ENCODE measurements at regions not wholly inside any gene's neighbourhood (a gene's known extent, or its start where the extent isn't known, plus 50 kb on each side); places are given as distances from the start of the nearest gene placed in this dataset.

GRCh38 chr10:108771106-108771505 is 1152.2 kb downstream of the XPNPEP1 start:
- no peak overlapping the region for H3K4me3 ChIP-seq (ENCODE audit: control insufficient read depth in 1 of 7, extremely low read depth in 1 of 7, insufficient read depth in 4 of 7, low read depth in 2 of 7, low read length in 6 of 7)
- H3K27ac ChIP-seq (ENCODE audit: insufficient read depth in 1 of 2, low read depth in 1 of 2, low read length in 2 of 2, poor library complexity in 1 of 2, severe bottlenecking in 2 of 2), result no peak overlapping the region
- no peaks in the 10 kb centered on the region for H3K4me1 ChIP-seq (ENCODE audit: control extremely low read depth in 1 of 4, control insufficient read depth in 4 of 4, insufficient read depth in 4 of 4, low read length in 3 of 4)
- no peaks in the 10 kb centered on the region for H3K9me3 ChIP-seq (ENCODE audit: control extremely low read depth in 1 of 5, control insufficient read depth in 4 of 5, insufficient read depth in 2 of 5, low read depth in 1 of 5, low read length in 4 of 5)
- DNase-seq, result no peak
- no peaks in the 10 kb centered on the region for H3K36me3 ChIP-seq (ENCODE audit: control insufficient read depth in 4 of 4, insufficient read depth in 4 of 4, low read length in 3 of 4)
- ChIA-PET CTCF (no interaction called here), POLR2A (no interaction called here)
- peaks cover 0 to 2% (median 0%) of the 10 kb centered on the region in 5 experiments for H3K27me3 ChIP-seq (replicated peaks in 2 of 5; ENCODE audit: control insufficient read depth in 4 of 5, insufficient read depth in 5 of 5, low read length in 4 of 5)

- no CpG with 5 or more reads among the region's 1 CpG for WGBS (ENCODE audit: insufficient coverage)
- DNase-seq, result no peak
- CTCF ChIA-PET, result no interaction called here
These were observed 1157.5 kb downstream of the XPNPEP1 start for GRCh38 chr10:108765794-108766193.

GRCh38 chr10:108757946-108758345 is 1165.4 kb downstream of the XPNPEP1 start:
- 63% methylated on average over 1 of the region's 1 CpG for WGBS (ENCODE audit: insufficient coverage)
- H3K9me3 ChIP-seq (ENCODE audit: control extremely low read depth in 1 of 5, control insufficient read depth in 4 of 5, insufficient read depth in 2 of 5, low read depth in 1 of 5, low read length in 4 of 5), result no peaks in the 10 kb centered on the region
- no peaks in the 10 kb centered on the region for H3K36me3 ChIP-seq (ENCODE audit: control insufficient read depth in 4 of 4, insufficient read depth in 4 of 4, low read length in 3 of 4)
- POLR2A ChIA-PET, result no interaction called here
- H3K27ac ChIP-seq (ENCODE audit: insufficient read depth in 1 of 2, low read depth in 1 of 2, low read length in 2 of 2, poor library complexity in 1 of 2, severe bottlenecking in 2 of 2), result no peak overlapping the region
- DNase-seq, result no peak
- no peak overlapping the region for H3K4me3 ChIP-seq (ENCODE audit: control insufficient read depth in 1 of 7, extremely low read depth in 1 of 7, insufficient read depth in 4 of 7, low read depth in 2 of 7, low read length in 6 of 7)
- no peaks in the 10 kb centered on the region for H3K27me3 ChIP-seq (replicated peaks in 2 of 5; ENCODE audit: control insufficient read depth in 4 of 5, insufficient read depth in 5 of 5, low read length in 4 of 5)
- CTCF ChIA-PET, result no interaction called here
- H3K4me1 ChIP-seq (ENCODE audit: control extremely low read depth in 1 of 4, control insufficient read depth in 4 of 4, insufficient read depth in 4 of 4, low read length in 3 of 4), result no peaks in the 10 kb centered on the region

More at GRCh38 chr10:108765794-108766193, 1157.5 kb downstream of the XPNPEP1 start:
- POLR2A ChIA-PET, result no interaction called here
- no peaks in the 10 kb centered on the region for H3K27me3 ChIP-seq (replicated peaks in 2 of 5; ENCODE audit: control insufficient read depth in 4 of 5, insufficient read depth in 5 of 5, low read length in 4 of 5)
- no peaks in the 10 kb centered on the region for H3K36me3 ChIP-seq (ENCODE audit: control insufficient read depth in 4 of 4, insufficient read depth in 4 of 4, low read length in 3 of 4)
- no peak overlapping the region for H3K4me3 ChIP-seq (ENCODE audit: control insufficient read depth in 1 of 7, extremely low read depth in 1 of 7, insufficient read depth in 4 of 7, low read depth in 2 of 7, low read length in 6 of 7)
- H3K4me1 ChIP-seq (ENCODE audit: control extremely low read depth in 1 of 4, control insufficient read depth in 4 of 4, insufficient read depth in 4 of 4, low read length in 3 of 4), result no peaks in the 10 kb centered on the region
- H3K9me3 ChIP-seq (ENCODE audit: control extremely low read depth in 1 of 5, control insufficient read depth in 4 of 5, insufficient read depth in 2 of 5, low read depth in 1 of 5, low read length in 4 of 5), result no peaks in the 10 kb centered on the region
- H3K27ac ChIP-seq (ENCODE audit: insufficient read depth in 1 of 2, low read depth in 1 of 2, low read length in 2 of 2, poor library complexity in 1 of 2, severe bottlenecking in 2 of 2), result no peak overlapping the region

- CTCF ChIA-PET, result no interaction called here
- POLR2A ChIA-PET, result no interaction called here
- H3K36me3 ChIP-seq (ENCODE audit: control insufficient read depth in 4 of 4, insufficient read depth in 4 of 4, low read length in 3 of 4), result no peaks in the 10 kb centered on the region
- no peak overlapping the region for H3K4me3 ChIP-seq (ENCODE audit: control insufficient read depth in 1 of 7, extremely low read depth in 1 of 7, insufficient read depth in 4 of 7, low read depth in 2 of 7, low read length in 6 of 7)
- no peak overlapping the region for H3K27ac ChIP-seq (ENCODE audit: insufficient read depth in 1 of 2, low read depth in 1 of 2, low read length in 2 of 2, poor library complexity in 1 of 2, severe bottlenecking in 2 of 2)
- no peaks in the 10 kb centered on the region for H3K9me3 ChIP-seq (ENCODE audit: control extremely low read depth in 1 of 5, control insufficient read depth in 4 of 5, insufficient read depth in 2 of 5, low read depth in 1 of 5, low read length in 4 of 5)
- 80% methylated on average over 1 of the region's 1 CpG for WGBS (ENCODE audit: insufficient coverage)
- DNase-seq, result no peak
- H3K4me1 ChIP-seq (ENCODE audit: control extremely low read depth in 1 of 4, control insufficient read depth in 4 of 4, insufficient read depth in 4 of 4, low read length in 3 of 4), result no peaks in the 10 kb centered on the region
- no peaks in the 10 kb centered on the region for H3K27me3 ChIP-seq (replicated peaks in 2 of 5; ENCODE audit: control insufficient read depth in 4 of 5, insufficient read depth in 5 of 5, low read length in 4 of 5)
These were observed 1167.7 kb downstream of the XPNPEP1 start for GRCh38 chr10:108755646-108756045.

GRCh38 chr10:108753326-108753725 is 1170.0 kb downstream of the XPNPEP1 start:
- H3K27ac ChIP-seq (ENCODE audit: insufficient read depth in 1 of 2, low read depth in 1 of 2, low read length in 2 of 2, poor library complexity in 1 of 2, severe bottlenecking in 2 of 2), result no peak overlapping the region
- no peaks in the 10 kb centered on the region for H3K27me3 ChIP-seq (replicated peaks in 2 of 5; ENCODE audit: control insufficient read depth in 4 of 5, insufficient read depth in 5 of 5, low read length in 4 of 5)
- ChIA-PET POLR2A (no interaction called here), CTCF (no interaction called here)
- no peak overlapping the region for H3K4me3 ChIP-seq (ENCODE audit: control insufficient read depth in 1 of 7, extremely low read depth in 1 of 7, insufficient read depth in 4 of 7, low read depth in 2 of 7, low read length in 6 of 7)
- no peaks in the 10 kb centered on the region for H3K9me3 ChIP-seq (ENCODE audit: control extremely low read depth in 1 of 5, control insufficient read depth in 4 of 5, insufficient read depth in 2 of 5, low read depth in 1 of 5, low read length in 4 of 5)
- H3K36me3 ChIP-seq (ENCODE audit: control insufficient read depth in 4 of 4, insufficient read depth in 4 of 4, low read length in 3 of 4), result no peaks in the 10 kb centered on the region
- DNase-seq, result no peak
- no peaks in the 10 kb centered on the region for H3K4me1 ChIP-seq (ENCODE audit: control extremely low read depth in 1 of 4, control insufficient read depth in 4 of 4, insufficient read depth in 4 of 4, low read length in 3 of 4)
- 71% methylated on average over 1 of the region's 2 CpGs for WGBS (ENCODE audit: insufficient coverage)

- Histone ChIP-seq H3K4me3 (ENCODE audit: control insufficient read depth in 1 of 7, extremely low read depth in 1 of 7, insufficient read depth in 4 of 7, low read depth in 2 of 7, low read length in 6 of 7) (no peak overlapping the region), H3K27ac (ENCODE audit: insufficient read depth in 1 of 2, low read depth in 1 of 2, low read length in 2 of 2, poor library complexity in 1 of 2, severe bottlenecking in 2 of 2) (no peak overlapping the region), H3K36me3 (ENCODE audit: control insufficient read depth in 4 of 4, insufficient read depth in 4 of 4, low read length in 3 of 4) (no peaks in the 10 kb centered on the region), H3K27me3 (replicated peaks in 2 of 5; ENCODE audit: control insufficient read depth in 4 of 5, insufficient read depth in 5 of 5, low read length in 4 of 5) (no peaks in the 10 kb centered on the region), H3K4me1 (ENCODE audit: control extremely low read depth in 1 of 4, control insufficient read depth in 4 of 4, insufficient read depth in 4 of 4, low read length in 3 of 4) (no peaks in the 10 kb centered on the region), H3K9me3 (ENCODE audit: control extremely low read depth in 1 of 5, control insufficient read depth in 4 of 5, insufficient read depth in 2 of 5, low read depth in 1 of 5, low read length in 4 of 5) (no peaks in the 10 kb centered on the region)
- ChIA-PET POLR2A (no interaction called here), CTCF (no interaction called here)
- no peak for DNase-seq
These were observed 1174.3 kb downstream of the XPNPEP1 start for GRCh38 chr10:108749042-108749441.

- DNase-seq, result no peak
These were observed 1187.2 kb downstream of the XPNPEP1 start for GRCh38 chr10:108736111-108736510.

GRCh38 chr10:108735380-108735779 is 1187.9 kb downstream of the XPNPEP1 start:
- no peaks in the 10 kb centered on the region for H3K36me3 ChIP-seq (ENCODE audit: control insufficient read depth in 4 of 4, insufficient read depth in 4 of 4, low read length in 3 of 4)
- H3K9me3 ChIP-seq (ENCODE audit: control extremely low read depth in 1 of 5, control insufficient read depth in 4 of 5, insufficient read depth in 2 of 5, low read depth in 1 of 5, low read length in 4 of 5), result no peaks in the 10 kb centered on the region
- no peak for DNase-seq
- no CpG with 5 or more reads among the region's 5 CpGs for WGBS (ENCODE audit: insufficient coverage)
- H3K27me3 ChIP-seq (replicated peaks in 2 of 5; ENCODE audit: control insufficient read depth in 4 of 5, insufficient read depth in 5 of 5, low read length in 4 of 5), result no peaks in the 10 kb centered on the region
- no peaks in the 10 kb centered on the region for H3K4me1 ChIP-seq (ENCODE audit: control extremely low read depth in 1 of 4, control insufficient read depth in 4 of 4, insufficient read depth in 4 of 4, low read length in 3 of 4)
- H3K27ac ChIP-seq (ENCODE audit: insufficient read depth in 1 of 2, low read depth in 1 of 2, low read length in 2 of 2, poor library complexity in 1 of 2, severe bottlenecking in 2 of 2), result no peak overlapping the region
- ChIA-PET POLR2A (no interaction called here), CTCF (no interaction called here)
- no peak overlapping the region for H3K4me3 ChIP-seq (ENCODE audit: control insufficient read depth in 1 of 7, extremely low read depth in 1 of 7, insufficient read depth in 4 of 7, low read depth in 2 of 7, low read length in 6 of 7)

More at GRCh38 chr10:108736111-108736510, 1187.2 kb downstream of the XPNPEP1 start:
- H3K4me3 ChIP-seq (ENCODE audit: control insufficient read depth in 1 of 7, extremely low read depth in 1 of 7, insufficient read depth in 4 of 7, low read depth in 2 of 7, low read length in 6 of 7), result no peak overlapping the region
- ChIA-PET CTCF (no interaction called here), POLR2A (no interaction called here)
- no peaks in the 10 kb centered on the region for H3K36me3 ChIP-seq (ENCODE audit: control insufficient read depth in 4 of 4, insufficient read depth in 4 of 4, low read length in 3 of 4)
- H3K9me3 ChIP-seq (ENCODE audit: control extremely low read depth in 1 of 5, control insufficient read depth in 4 of 5, insufficient read depth in 2 of 5, low read depth in 1 of 5, low read length in 4 of 5), result no peaks in the 10 kb centered on the region
- H3K4me1 ChIP-seq (ENCODE audit: control extremely low read depth in 1 of 4, control insufficient read depth in 4 of 4, insufficient read depth in 4 of 4, low read length in 3 of 4), result no peaks in the 10 kb centered on the region
- H3K27me3 ChIP-seq (replicated peaks in 2 of 5; ENCODE audit: control insufficient read depth in 4 of 5, insufficient read depth in 5 of 5, low read length in 4 of 5), result no peaks in the 10 kb centered on the region
- no peak overlapping the region for H3K27ac ChIP-seq (ENCODE audit: insufficient read depth in 1 of 2, low read depth in 1 of 2, low read length in 2 of 2, poor library complexity in 1 of 2, severe bottlenecking in 2 of 2)
- WGBS (ENCODE audit: insufficient coverage), result no CpG with 5 or more reads among the region's 1 CpG

Measured in common myeloid progenitor, CD34-positive (primary cell).